GM19240 (cell line): ENCODE measurements at regions not wholly inside any gene's neighbourhood (a gene's known extent, or its start where the extent isn't known, plus 50 kb on each side); places are given as distances from the start of the nearest gene placed in this dataset.

Experiments used
- DNase-seq: peaks from one replicate; pipeline ENCODE4 v3.0.0; 2011; ENCODE audit warnings: low spot score; ENCODE audit not compliant: insufficient read length

GRCh38 chr1:5430136-5430535, 562.1 kb downstream of the NPHP4 start:
- no peak for DNase-seq

- DNase-seq: no peak
These were observed 563.9 kb downstream of the NPHP4 start for GRCh38 chr1:5428351-5428750.

- no peak for DNase-seq
These were observed 565.1 kb downstream of the NPHP4 start for GRCh38 chr1:5427026-5427613.

- no peak for DNase-seq
These were observed 567.2 kb downstream of the NPHP4 start for GRCh38 chr1:5424802-5425703.

- no peak for DNase-seq
These were observed 569.1 kb downstream of the NPHP4 start for GRCh38 chr1:5423109-5423508.

- no peak for DNase-seq
These were observed 572.7 kb downstream of the NPHP4 start for GRCh38 chr1:5419501-5419900.

GRCh38 chr1:5416518-5416917, 575.7 kb downstream of the NPHP4 start:
- DNase-seq: no peak

GRCh38 chr1:5415606-5416005, 576.6 kb downstream of the NPHP4 start:
- no peak for DNase-seq

GRCh38 chr1:5410652-5411051, 581.6 kb downstream of the NPHP4 start:
- no peak for DNase-seq

- no peak for DNase-seq
These were observed 583.8 kb downstream of the NPHP4 start for GRCh38 chr1:5408401-5408800.

- no peak for DNase-seq
These were observed 587.0 kb downstream of the NPHP4 start for GRCh38 chr1:5405263-5405662.

- DNase-seq: no peak
These were observed 587.6 kb downstream of the NPHP4 start for GRCh38 chr1:5404412-5405203.

- no peak for DNase-seq
These were observed 588.3 kb downstream of the NPHP4 start for GRCh38 chr1:5403935-5404334.

GRCh38 chr1:5402618-5403017, 589.6 kb downstream of the NPHP4 start:
- DNase-seq: no peak

- no peak for DNase-seq
These were observed 592.5 kb downstream of the NPHP4 start for GRCh38 chr1:5399771-5400170.

- no peak for DNase-seq
These were observed 595.6 kb downstream of the NPHP4 start for GRCh38 chr1:5396593-5396992.

- no peak for DNase-seq
These were observed 598.1 kb downstream of the NPHP4 start for GRCh38 chr1:5394111-5394510.

- DNase-seq: no peak
These were observed 598.6 kb downstream of the NPHP4 start for GRCh38 chr1:5393603-5394002.

GRCh38 chr1:5393146-5393545, 599.1 kb downstream of the NPHP4 start:
- no peak for DNase-seq

GRCh38 chr1:5391725-5392124, 600.5 kb downstream of the NPHP4 start:
- DNase-seq: no peak

GRCh38 chr1:5390504-5390903, 601.7 kb downstream of the NPHP4 start:
- no peak for DNase-seq
